ENCODE measurements at regions not wholly inside any gene's neighbourhood (a gene's known extent, or its start where the extent isn't known, plus 50 kb on each side); places are given as distances from the start of the nearest gene placed in this dataset.

DNA sequence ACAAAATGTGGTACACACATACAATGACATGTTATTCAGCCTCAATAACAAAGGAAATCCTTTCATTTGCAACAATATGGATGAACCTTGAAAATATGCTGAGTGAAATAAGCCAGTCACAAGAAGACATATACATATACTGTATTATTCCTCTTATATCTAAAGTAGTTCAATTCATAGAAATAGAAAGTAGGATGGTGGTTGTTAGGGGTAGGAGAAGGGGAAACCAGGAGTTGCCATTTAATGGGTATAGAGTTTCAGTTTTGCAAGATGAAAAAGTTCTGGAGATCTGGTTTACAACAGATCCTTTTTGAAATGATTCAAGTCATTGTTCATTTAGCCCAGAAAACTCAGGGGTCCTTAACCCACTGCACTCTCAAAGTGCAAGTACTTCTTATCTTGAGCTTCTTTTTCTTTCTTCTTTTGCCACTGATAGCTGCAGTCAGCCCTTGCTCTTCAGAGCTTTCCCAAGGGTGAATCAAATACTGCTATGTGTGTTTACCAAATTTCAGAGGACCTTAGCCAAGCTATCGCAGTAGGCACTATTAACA is 208.0 kb upstream of the EOMES start:
- no peaks in the 10 kb centered on the region for H3K27me3 ChIP-seq (ENCODE audit: control insufficient read depth, insufficient read depth, low read length, poor library complexity, severe bottlenecking)
- H3K27ac ChIP-seq (ENCODE audit: insufficient read depth, low read depth, low read length, poor library complexity, severe bottlenecking) = no peak overlapping the region
- H3K4me3 ChIP-seq (ENCODE audit: insufficient read depth, low read depth, low read length) = no peak overlapping the region
- no peaks in the 10 kb centered on the region for H3K36me3 ChIP-seq (ENCODE audit: control insufficient read depth, insufficient read depth, low read length)
- H3K9me3 ChIP-seq (ENCODE audit: control insufficient read depth, low read length) = no peaks in the 10 kb centered on the region
- H3K4me1 ChIP-seq (ENCODE audit: control insufficient read depth, insufficient read depth, low read length) = no peaks in the 10 kb centered on the region
- WGBS, 2 experiments = 93 to 100% methylated on average over 1 of the region's 1 CpG

DNA sequence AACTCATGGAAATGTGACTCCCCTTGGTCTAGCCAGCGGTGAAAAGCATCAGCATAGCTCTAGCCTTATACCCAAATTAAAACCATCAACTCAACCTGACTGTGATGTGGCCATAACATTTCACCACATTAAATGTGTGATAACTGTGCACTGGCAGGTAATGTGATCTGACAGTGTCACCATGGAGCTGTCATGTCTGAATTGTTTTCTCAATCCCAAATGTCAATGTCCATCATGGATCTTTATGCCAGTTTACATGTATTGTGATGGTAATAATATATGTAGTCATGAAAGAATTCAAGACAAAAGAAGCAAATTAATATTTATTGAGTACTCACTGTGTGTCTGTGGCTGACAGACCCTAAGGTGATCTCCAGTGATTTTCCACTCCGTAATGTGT is 213.4 kb upstream of the EOMES start:
- Histone ChIP-seq H3K36me3 (ENCODE audit: control insufficient read depth, insufficient read depth, low read length) (no peaks in the 10 kb centered on the region), H3K27ac (ENCODE audit: insufficient read depth, low read depth, low read length, poor library complexity, severe bottlenecking) (no peak overlapping the region), H3K27me3 (ENCODE audit: control insufficient read depth, insufficient read depth, low read length, poor library complexity, severe bottlenecking) (no peaks in the 10 kb centered on the region), H3K9me3 (ENCODE audit: control insufficient read depth, low read length) (no peaks in the 10 kb centered on the region), H3K4me3 (ENCODE audit: insufficient read depth, low read depth, low read length) (no peak overlapping the region), H3K4me1 (ENCODE audit: control insufficient read depth, insufficient read depth, low read length) (no peaks in the 10 kb centered on the region)
- WGBS, 2 experiments = 88 to 94% methylated on average over 2 of the region's 2 CpGs

DNA sequence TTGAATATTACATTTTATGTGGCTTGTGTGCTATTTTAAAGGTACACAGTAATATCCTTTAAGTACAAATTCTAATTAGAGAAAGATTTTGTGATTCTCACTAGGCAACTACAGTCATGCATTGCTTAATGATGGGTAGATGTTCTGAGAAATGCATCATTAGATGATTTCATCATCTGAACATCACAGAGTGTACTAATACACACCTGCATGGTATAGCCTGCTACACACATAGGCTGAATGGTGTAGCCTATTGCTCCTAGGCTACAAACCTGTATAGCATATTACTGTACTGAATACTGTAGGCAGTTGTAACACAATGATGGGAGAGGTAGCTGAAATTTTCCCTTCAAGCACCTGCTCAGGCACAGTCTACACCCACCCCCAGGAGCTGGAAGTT is 217.4 kb upstream of the EOMES start:
- no peaks in the 10 kb centered on the region for H3K36me3 ChIP-seq (ENCODE audit: control insufficient read depth, insufficient read depth, low read length)
- no peaks in the 10 kb centered on the region for H3K9me3 ChIP-seq (ENCODE audit: control insufficient read depth, low read length)
- no peak overlapping the region for H3K4me3 ChIP-seq (ENCODE audit: insufficient read depth, low read depth, low read length)
- no peaks in the 10 kb centered on the region for H3K4me1 ChIP-seq (ENCODE audit: control insufficient read depth, insufficient read depth, low read length)
- no peaks in the 10 kb centered on the region for H3K27me3 ChIP-seq (ENCODE audit: control insufficient read depth, insufficient read depth, low read length, poor library complexity, severe bottlenecking)
- no peak overlapping the region for H3K27ac ChIP-seq (ENCODE audit: insufficient read depth, low read depth, low read length, poor library complexity, severe bottlenecking)

DNA sequence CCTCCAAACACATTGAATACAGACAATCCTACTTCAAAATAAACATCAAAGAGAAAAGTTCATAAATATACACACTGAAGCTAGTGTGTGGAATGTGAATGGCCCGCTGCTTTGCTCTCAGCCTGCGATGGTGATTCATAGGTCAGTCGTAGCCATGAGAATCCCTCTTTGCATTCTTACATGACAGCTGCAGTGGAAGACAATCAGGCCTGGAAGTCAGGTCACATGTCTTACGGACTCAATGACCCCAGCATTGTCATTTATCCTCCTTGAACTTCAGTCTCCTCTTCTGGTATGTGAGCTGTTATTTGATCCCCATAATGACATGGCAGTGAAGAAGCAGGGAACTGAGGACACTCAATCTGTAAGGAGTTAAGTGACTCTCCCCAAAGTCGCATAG is 217.8 kb upstream of the EOMES start:
- 62 to 65% methylated on average over 5 of the region's 5 CpGs for whole genome bisulfite sequencing, 2 experiments
- Histone ChIP-seq H3K27me3 (ENCODE audit: control insufficient read depth, insufficient read depth, low read length, poor library complexity, severe bottlenecking) (no peaks in the 10 kb centered on the region), H3K27ac (ENCODE audit: insufficient read depth, low read depth, low read length, poor library complexity, severe bottlenecking) (no peak overlapping the region), H3K36me3 (ENCODE audit: control insufficient read depth, insufficient read depth, low read length) (no peaks in the 10 kb centered on the region), H3K9me3 (ENCODE audit: control insufficient read depth, low read length) (no peaks in the 10 kb centered on the region), H3K4me3 (ENCODE audit: insufficient read depth, low read depth, low read length) (no peak overlapping the region), H3K4me1 (ENCODE audit: control insufficient read depth, insufficient read depth, low read length) (no peaks in the 10 kb centered on the region)

DNA sequence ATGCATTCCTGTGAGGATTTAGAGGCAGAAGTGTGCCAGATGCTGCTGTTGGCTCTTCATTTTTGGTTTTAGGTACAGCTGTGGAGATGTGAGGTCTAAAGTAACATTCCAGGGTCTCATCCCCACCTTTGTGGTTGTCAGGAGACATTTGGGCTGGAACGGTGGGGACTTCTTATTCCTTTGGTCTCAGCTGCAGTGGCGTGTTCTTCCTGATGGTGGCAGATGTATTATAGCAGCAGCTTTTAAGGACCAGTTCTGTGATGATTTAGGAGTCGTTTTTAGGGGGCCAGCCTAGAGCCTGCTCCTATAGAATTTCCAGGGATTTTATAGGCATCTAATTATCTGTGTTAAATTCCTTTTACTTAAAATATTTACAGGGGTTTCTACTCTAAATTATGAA is 221.0 kb upstream of the EOMES start:
- H3K4me1 ChIP-seq (ENCODE audit: control insufficient read depth, insufficient read depth, low read length) = no peaks in the 10 kb centered on the region

DNA sequence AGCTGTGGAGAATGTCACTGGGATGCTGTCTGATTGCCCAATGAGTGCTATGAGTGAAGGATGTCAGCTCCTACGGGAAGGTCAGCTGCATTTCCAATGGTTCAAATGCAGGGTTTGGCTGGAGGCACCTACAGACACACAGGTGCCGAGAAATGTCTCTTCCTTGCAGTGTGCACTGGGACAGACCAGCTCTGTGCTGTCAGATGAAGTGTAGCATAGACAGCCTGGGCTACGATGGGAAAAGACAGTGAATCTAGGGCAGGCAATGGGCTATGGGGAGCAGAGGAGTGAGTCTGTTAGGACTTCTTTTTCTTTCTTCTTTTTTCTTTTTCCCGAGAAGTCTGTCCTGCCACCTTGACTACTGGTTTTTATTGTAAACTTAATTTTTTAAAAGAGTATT is 223.1 kb upstream of the EOMES start:
- 89% methylated on average over 3 of the region's 4 CpGs for WGBS, 2 experiments
- Histone ChIP-seq H3K4me1 (ENCODE audit: control insufficient read depth, insufficient read depth, low read length) (no peaks in the 10 kb centered on the region), H3K27ac (ENCODE audit: insufficient read depth, low read depth, low read length, poor library complexity, severe bottlenecking) (no peak overlapping the region), H3K4me3 (ENCODE audit: insufficient read depth, low read depth, low read length) (no peak overlapping the region), H3K36me3 (ENCODE audit: control insufficient read depth, insufficient read depth, low read length) (no peaks in the 10 kb centered on the region), H3K27me3 (ENCODE audit: control insufficient read depth, insufficient read depth, low read length, poor library complexity, severe bottlenecking) (no peaks in the 10 kb centered on the region), H3K9me3 (ENCODE audit: control insufficient read depth, low read length) (no peaks in the 10 kb centered on the region)

More for the DNA sequence above, 221.0 kb upstream of the EOMES start:
- no peaks in the 10 kb centered on the region for H3K9me3 ChIP-seq (ENCODE audit: control insufficient read depth, low read length)
- no peaks in the 10 kb centered on the region for H3K36me3 ChIP-seq (ENCODE audit: control insufficient read depth, insufficient read depth, low read length)
- H3K27me3 ChIP-seq (ENCODE audit: control insufficient read depth, insufficient read depth, low read length, poor library complexity, severe bottlenecking) = no peaks in the 10 kb centered on the region
- no peak overlapping the region for H3K27ac ChIP-seq (ENCODE audit: insufficient read depth, low read depth, low read length, poor library complexity, severe bottlenecking)
- WGBS, 2 experiments = 23 to 48% methylated on average over 2 to 3 of the region's 3 CpGs
- H3K4me3 ChIP-seq (ENCODE audit: insufficient read depth, low read depth, low read length) = no peak overlapping the region

DNA sequence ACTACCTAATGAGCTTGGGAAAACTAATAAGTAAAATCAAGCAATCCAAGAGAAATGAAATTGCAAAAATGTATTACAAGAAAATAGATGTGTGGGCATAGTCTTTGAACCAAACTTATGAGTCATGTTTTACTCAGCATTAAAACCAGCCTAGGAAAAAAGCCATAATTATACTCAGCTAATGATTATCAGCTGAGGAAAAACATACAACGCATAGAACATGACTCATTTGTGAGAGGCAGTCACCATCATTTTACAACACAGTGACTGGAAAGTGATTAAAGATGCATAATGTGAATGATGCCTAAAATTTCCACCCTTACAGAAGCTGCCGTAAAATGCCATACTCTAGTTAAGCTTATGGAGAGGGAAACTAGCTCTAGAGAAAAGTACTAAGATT is 238.0 kb upstream of the EOMES start:
- H3K27ac ChIP-seq (ENCODE audit: insufficient read depth, low read depth, low read length, poor library complexity, severe bottlenecking) = no peak overlapping the region
- 86 to 100% methylated on average over 1 to 2 of the region's 2 CpGs for WGBS, 2 experiments
- no peaks in the 10 kb centered on the region for H3K9me3 ChIP-seq (ENCODE audit: control insufficient read depth, low read length)
- H3K27me3 ChIP-seq (ENCODE audit: control insufficient read depth, insufficient read depth, low read length, poor library complexity, severe bottlenecking) = no peaks in the 10 kb centered on the region
- H3K4me3 ChIP-seq (ENCODE audit: insufficient read depth, low read depth, low read length) = no peak overlapping the region
- H3K4me1 ChIP-seq (ENCODE audit: control insufficient read depth, insufficient read depth, low read length) = no peaks in the 10 kb centered on the region
- no peaks in the 10 kb centered on the region for H3K36me3 ChIP-seq (ENCODE audit: control insufficient read depth, insufficient read depth, low read length)

DNA sequence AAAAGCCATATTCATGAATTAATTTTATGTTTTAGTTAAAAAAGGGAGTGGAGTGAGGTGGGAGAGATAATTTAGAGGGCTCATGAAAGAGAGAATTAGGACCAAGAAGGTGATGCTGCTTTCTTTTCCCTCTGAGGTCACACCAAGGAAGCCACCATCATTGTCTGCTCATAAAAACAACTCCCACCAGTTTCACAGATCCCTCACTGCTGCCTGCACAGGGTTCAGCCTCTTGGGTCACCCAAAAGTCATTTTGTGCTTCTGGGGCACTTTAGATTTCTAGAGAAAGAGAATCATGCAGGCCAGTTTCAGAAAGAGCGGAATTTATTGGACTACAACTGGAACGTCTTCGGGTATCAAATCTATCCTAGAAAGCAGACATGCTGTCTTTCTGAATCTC is 241.4 kb upstream of the EOMES start:
- Histone ChIP-seq H3K4me3 (ENCODE audit: insufficient read depth, low read depth, low read length) (no peak overlapping the region), H3K36me3 (ENCODE audit: control insufficient read depth, insufficient read depth, low read length) (no peaks in the 10 kb centered on the region), H3K4me1 (ENCODE audit: control insufficient read depth, insufficient read depth, low read length) (no peaks in the 10 kb centered on the region), H3K9me3 (ENCODE audit: control insufficient read depth, low read length) (no peaks in the 10 kb centered on the region), H3K27ac (ENCODE audit: insufficient read depth, low read depth, low read length, poor library complexity, severe bottlenecking) (no peak overlapping the region), H3K27me3 (ENCODE audit: control insufficient read depth, insufficient read depth, low read length, poor library complexity, severe bottlenecking) (no peaks in the 10 kb centered on the region)
- WGBS, 2 experiments = 88 to 98% methylated on average over 3 of the region's 3 CpGs

DNA sequence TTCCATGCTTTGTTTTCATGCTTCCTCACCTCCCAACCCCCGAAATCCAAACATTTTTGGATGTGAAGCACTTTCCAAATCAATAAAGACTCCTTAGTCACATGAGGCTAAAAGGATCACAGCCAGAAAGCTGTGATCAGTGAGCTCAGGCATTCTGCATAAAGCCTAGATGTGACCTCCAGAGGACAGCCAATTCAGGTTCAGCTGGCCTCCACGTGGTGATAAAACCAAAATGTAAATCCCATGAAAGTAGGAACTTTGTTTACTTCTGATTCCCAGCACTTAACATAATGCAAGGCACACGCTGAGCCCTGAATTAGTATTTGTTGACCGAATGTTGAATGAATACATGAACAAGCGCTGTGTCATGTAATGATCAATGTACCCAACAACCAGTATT is 249.5 kb upstream of the EOMES start:
- Histone ChIP-seq H3K36me3 (ENCODE audit: control insufficient read depth, insufficient read depth, low read length) (no peaks in the 10 kb centered on the region), H3K27me3 (ENCODE audit: control insufficient read depth, insufficient read depth, low read length, poor library complexity, severe bottlenecking) (no peaks in the 10 kb centered on the region), H3K27ac (ENCODE audit: insufficient read depth, low read depth, low read length, poor library complexity, severe bottlenecking) (no peak overlapping the region), H3K4me3 (ENCODE audit: insufficient read depth, low read depth, low read length) (no peak overlapping the region), H3K4me1 (ENCODE audit: control insufficient read depth, insufficient read depth, low read length) (peaks cover 5% of the 10 kb centered on the region), H3K9me3 (ENCODE audit: control insufficient read depth, low read length) (no peaks in the 10 kb centered on the region)
- WGBS, 2 experiments = 62 to 66% methylated on average over 5 of the region's 5 CpGs

DNA sequence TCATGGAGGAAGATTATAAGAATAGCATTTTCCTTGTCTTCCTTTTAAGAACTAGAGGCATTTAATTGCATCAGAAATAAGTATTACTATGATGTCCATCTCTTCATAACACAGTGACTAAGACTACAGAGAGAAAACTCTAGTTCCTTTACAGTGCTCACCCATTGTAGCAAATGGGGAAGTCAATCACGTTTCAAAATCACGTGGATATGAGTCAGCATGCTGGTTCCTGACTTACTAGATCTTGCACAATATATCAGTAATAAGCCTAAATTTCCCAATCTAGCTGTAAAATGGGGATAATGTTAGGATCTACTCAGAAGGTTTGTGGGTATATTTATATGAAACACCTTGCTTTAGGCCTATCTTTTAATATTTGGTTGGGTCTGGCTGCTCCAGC is 254.8 kb upstream of the EOMES start:
- H3K4me3 ChIP-seq (ENCODE audit: insufficient read depth, low read depth, low read length) = no peak overlapping the region
- H3K36me3 ChIP-seq (ENCODE audit: control insufficient read depth, insufficient read depth, low read length) = no peaks in the 10 kb centered on the region
- no peaks in the 10 kb centered on the region for H3K4me1 ChIP-seq (ENCODE audit: control insufficient read depth, insufficient read depth, low read length)
- no peak overlapping the region for H3K27ac ChIP-seq (ENCODE audit: insufficient read depth, low read depth, low read length, poor library complexity, severe bottlenecking)
- 89 to 95% methylated on average over 2 of the region's 2 CpGs for WGBS, 2 experiments
- no peaks in the 10 kb centered on the region for H3K9me3 ChIP-seq (ENCODE audit: control insufficient read depth, low read length)
- H3K27me3 ChIP-seq (ENCODE audit: control insufficient read depth, insufficient read depth, low read length, poor library complexity, severe bottlenecking) = no peaks in the 10 kb centered on the region

DNA sequence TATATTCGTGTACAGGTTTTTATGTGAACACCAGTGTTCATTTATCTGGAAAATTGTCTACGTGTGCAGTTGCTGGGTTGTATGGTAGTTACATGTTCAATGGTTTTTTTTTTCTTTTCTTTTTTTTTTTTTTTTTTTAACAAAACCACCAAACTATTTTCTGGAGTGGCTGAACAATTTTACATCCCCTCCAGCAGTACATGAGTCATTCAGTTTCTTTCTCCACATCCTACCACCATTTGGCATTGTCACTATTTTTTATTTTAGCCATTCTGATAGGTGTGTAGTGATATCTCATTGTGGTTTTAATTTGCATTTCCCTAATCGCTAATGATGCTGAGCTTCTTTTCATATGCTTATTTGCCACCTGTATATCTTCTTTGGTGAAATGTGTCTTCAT is 256.3 kb upstream of the EOMES start:
- Histone ChIP-seq H3K27ac (ENCODE audit: insufficient read depth, low read depth, low read length, poor library complexity, severe bottlenecking) (no peak overlapping the region), H3K4me1 (ENCODE audit: control insufficient read depth, insufficient read depth, low read length) (no peaks in the 10 kb centered on the region), H3K9me3 (ENCODE audit: control insufficient read depth, low read length) (no peaks in the 10 kb centered on the region), H3K36me3 (ENCODE audit: control insufficient read depth, insufficient read depth, low read length) (no peaks in the 10 kb centered on the region), H3K27me3 (ENCODE audit: control insufficient read depth, insufficient read depth, low read length, poor library complexity, severe bottlenecking) (no peaks in the 10 kb centered on the region), H3K4me3 (ENCODE audit: insufficient read depth, low read depth, low read length) (no peak overlapping the region)
- 90 to 94% methylated on average over 2 to 3 of the region's 3 CpGs for WGBS, 2 experiments

Data from ectodermal cell (in vitro differentiated cells).